DND-41 (cell line): ENCODE measurements at regions not wholly inside any gene's neighbourhood (a gene's known extent, or its start where the extent isn't known, plus 50 kb on each side); places are given as distances from the start of the nearest gene placed in this dataset.

Experiments
- ATAC-seq: fragments of 200-7000 bp; cut with Tn5 transposase; 3 replicates; pipeline ENCODE4 v1.9.1; 2021; ENCODE audit warnings: low read depth; ENCODE audit not compliant: insufficient read depth
- DNase-seq: peaks from one replicate; pipeline ENCODE4 v3.0.0-alpha.2; 2020
- H2AFZ ChIP-seq: 2 replicates; pipeline ENCODE4 v1.6.0; 2012; ENCODE audit warnings: low read depth, low read length
- H3K27ac ChIP-seq: 2 replicates; pipeline ENCODE4 v1.5.1; 2012; ENCODE audit warnings: low read length, inconsistent platforms
- H3K27me3 ChIP-seq: fragments of 200-600 bp; sonication (generic); 2 replicates; pipeline ENCODE4 v1.6.0; 2012; ENCODE audit warnings: low read length, mild to moderate bottlenecking, inconsistent platforms; ENCODE audit not compliant: insufficient read depth, poor library complexity
- H3K36me3 ChIP-seq: 2 replicates; pipeline ENCODE4 v1.5.1; 2012; ENCODE audit warnings: low read length, inconsistent platforms; ENCODE audit not compliant: insufficient read depth
- H3K4me1 ChIP-seq: 2 replicates; pipeline ENCODE4 v1.5.1; 2012; ENCODE audit warnings: mild to moderate bottlenecking, low read length; ENCODE audit not compliant: insufficient read depth
- H3K4me2 ChIP-seq: 2 replicates; pipeline ENCODE4 v1.6.0; 2012; ENCODE audit warnings: mild to moderate bottlenecking, moderate library complexity, low read length, inconsistent platforms; ENCODE audit not compliant: insufficient read depth
- H3K4me3 ChIP-seq, 2 experiments: fragments of 200-600 bp in 1 of 2; shearing (Covaris generic) in 1 of 2; 2 replicates each; pipeline ENCODE4 v1.5.1; 2012 to 2016; ENCODE audit warnings: inconsistent platforms in 2 of 2, low read length in 2 of 2, mild to moderate bottlenecking in 2 of 2, low read depth in 1 of 2, moderate library complexity in 1 of 2
- H3K79me2 ChIP-seq: 2 replicates; pipeline ENCODE4 v1.6.0; 2012; ENCODE audit warnings: low read length, inconsistent platforms; ENCODE audit not compliant: insufficient read depth
- H3K9ac ChIP-seq: 2 replicates; pipeline ENCODE4 v1.6.0; 2012; ENCODE audit warnings: low read depth, mild to moderate bottlenecking, inconsistent platforms, low read length, moderate library complexity
- H3K9me3 ChIP-seq: 2 replicates; pipeline ENCODE4 v1.5.1; 2012; ENCODE audit warnings: low read length, moderate library complexity, mild to moderate bottlenecking, inconsistent platforms; ENCODE audit not compliant: insufficient read depth, severe bottlenecking
- H4K20me1 ChIP-seq: 2 replicates; pipeline ENCODE4 v1.6.0; 2012; ENCODE audit warnings: low read length; ENCODE audit not compliant: insufficient read depth
- CTCF ChIP-seq: IDR thresholded peaks from 2 replicates; pipeline ENCODE4 v1.5.1; 2012; ENCODE audit warnings: borderline replicate concordance, low read length, moderate library complexity, mild to moderate bottlenecking; ENCODE audit not compliant: poor library complexity, severe bottlenecking; ENCODE audit errors: extremely low read depth
- EZH2 ChIP-seq: IDR thresholded peaks from 3 replicates; pipeline ENCODE4 v1.6.1; 2012; ENCODE audit warnings: borderline replicate concordance, low read depth, mild to moderate bottlenecking, moderate library complexity, low read length, inconsistent platforms; ENCODE audit not compliant: severe bottlenecking

GRCh38 chr9:22255337-22255736 lies 191.3 kb upstream of the DMRTA1 start:
- DNase-seq (no peak), ATAC-seq (no peak)
- H3K4me2 ChIP-seq, result no peak overlapping the region
- H3K36me3 ChIP-seq, result no peaks in the 10 kb centered on the region
- no peaks in the 10 kb centered on the region for H3K4me1 ChIP-seq
- no peak overlapping the region for H2AFZ ChIP-seq
- no peak overlapping the region for H3K4me3 ChIP-seq
- no peaks in the 10 kb centered on the region for H3K9me3 ChIP-seq
- no peaks in the 10 kb centered on the region for H4K20me1 ChIP-seq
- no peaks in the 10 kb centered on the region for H3K79me2 ChIP-seq
- H3K9ac ChIP-seq, result no peak overlapping the region
- no peaks in the 10 kb centered on the region for H3K27me3 ChIP-seq
- H3K27ac ChIP-seq, result no peak overlapping the region
- TF ChIP-seq EZH2, result no peak
- TF ChIP-seq CTCF, result no peak

GRCh38 chr9:22256381-22256780 lies 190.2 kb upstream of the DMRTA1 start:
- no peaks in the 10 kb centered on the region for H3K9me3 ChIP-seq
- H3K9ac ChIP-seq, result no peak overlapping the region
- H3K27ac ChIP-seq, result no peak overlapping the region
- H4K20me1 ChIP-seq, result no peaks in the 10 kb centered on the region
- H2AFZ ChIP-seq, result no peak overlapping the region
- no peaks in the 10 kb centered on the region for H3K4me1 ChIP-seq
- DNase-seq (no peak), ATAC-seq (no peak)
- no peak for TF ChIP-seq CTCF
- TF ChIP-seq EZH2, result no peak
- no peaks in the 10 kb centered on the region for H3K79me2 ChIP-seq
- H3K36me3 ChIP-seq, result no peaks in the 10 kb centered on the region
- H3K4me2 ChIP-seq, result no peak overlapping the region
- no peak overlapping the region for H3K4me3 ChIP-seq
- no peaks in the 10 kb centered on the region for H3K27me3 ChIP-seq

- no peak overlapping the region for H3K4me3 ChIP-seq
- H3K27me3 ChIP-seq, result no peaks in the 10 kb centered on the region
- TF ChIP-seq CTCF, result no peak
- no peak for TF ChIP-seq EZH2
- H3K79me2 ChIP-seq, result no peaks in the 10 kb centered on the region
- no peak overlapping the region for H2AFZ ChIP-seq
- ATAC-seq (no peak), DNase-seq (no peak)
- no peaks in the 10 kb centered on the region for H4K20me1 ChIP-seq
- H3K4me1 ChIP-seq, result no peaks in the 10 kb centered on the region
- no peak overlapping the region for H3K27ac ChIP-seq
- H3K4me2 ChIP-seq, result no peak overlapping the region
- H3K9me3 ChIP-seq, result no peaks in the 10 kb centered on the region
- no peaks in the 10 kb centered on the region for H3K36me3 ChIP-seq
- H3K9ac ChIP-seq, result no peak overlapping the region
Observed at GRCh38 chr9:22257026-22257816, 189.4 kb upstream of the DMRTA1 start.

- Histone ChIP-seq H4K20me1 (no peaks in the 10 kb centered on the region), H3K9me3 (no peaks in the 10 kb centered on the region), H3K27ac (no peak overlapping the region), H2AFZ (no peak overlapping the region), H3K9ac (no peak overlapping the region), H3K79me2 (no peaks in the 10 kb centered on the region), H3K27me3 (no peaks in the 10 kb centered on the region), H3K36me3 (no peaks in the 10 kb centered on the region), H3K4me1 (no peaks in the 10 kb centered on the region), H3K4me2 (no peak overlapping the region), H3K4me3 (no peak overlapping the region)
- no peak for DNase-seq
- no peak for TF ChIP-seq CTCF
- TF ChIP-seq EZH2, result no peak
- ATAC-seq, result no peak
Observed at GRCh38 chr9:22265038-22265437, 181.6 kb upstream of the DMRTA1 start.
